ENCODE measurements at regions not wholly inside any gene's neighbourhood (a gene's known extent, or its start where the extent isn't known, plus 50 kb on each side); places are given as distances from the start of the nearest gene placed in this dataset.

- Histone ChIP-seq H3K27ac (no peak overlapping the region), H3K9me3 (no peaks in the 10 kb centered on the region), H3K27me3 (no peaks in the 10 kb centered on the region), H3K4me3 (no peak overlapping the region), H3K36me3 (no peaks in the 10 kb centered on the region), H3K4me1 (ENCODE audit: insufficient read depth) (no peaks in the 10 kb centered on the region)
- no peak for TF ChIP-seq CTCF (IDR thresholded peaks at IDR 0.05)
- TF ChIP-seq EP300 (IDR thresholded peaks at IDR 0.05): no peak
- no peak for TF ChIP-seq POLR2A (IDR thresholded peaks at IDR 0.05)
- 38 to 53% (median 43%) methylated on average over 2 of the region's 2 CpGs for WGBS, 3 donors
- no peak for DNase-seq
- intact Hi-C loops (cut with DNase I): no loop called here
Measured at GRCh38 chr1:55472784-55473183, 257.6 kb upstream of the USP24 start.

- 90 to 100% (median 97%) methylated on average over 1 of the region's 1 CpG for WGBS, 3 donors
- H3K9me3 ChIP-seq: no peaks in the 10 kb centered on the region
- H3K4me1 ChIP-seq (ENCODE audit: insufficient read depth): no peaks in the 10 kb centered on the region
- no peaks in the 10 kb centered on the region for H3K36me3 ChIP-seq
- H3K27me3 ChIP-seq: no peaks in the 10 kb centered on the region
- no peak overlapping the region for H3K4me3 ChIP-seq
- H3K27ac ChIP-seq: no peak overlapping the region
- intact Hi-C loops (cut with DNase I): no loop called here
- no peak for TF ChIP-seq EP300 (IDR thresholded peaks at IDR 0.05)
- no peak for TF ChIP-seq CTCF (IDR thresholded peaks at IDR 0.05)
- TF ChIP-seq POLR2A (IDR thresholded peaks at IDR 0.05): no peak
- DNase-seq: no peak
Measured at GRCh38 chr1:55472115-55472514, 257.0 kb upstream of the USP24 start.

DNA sequence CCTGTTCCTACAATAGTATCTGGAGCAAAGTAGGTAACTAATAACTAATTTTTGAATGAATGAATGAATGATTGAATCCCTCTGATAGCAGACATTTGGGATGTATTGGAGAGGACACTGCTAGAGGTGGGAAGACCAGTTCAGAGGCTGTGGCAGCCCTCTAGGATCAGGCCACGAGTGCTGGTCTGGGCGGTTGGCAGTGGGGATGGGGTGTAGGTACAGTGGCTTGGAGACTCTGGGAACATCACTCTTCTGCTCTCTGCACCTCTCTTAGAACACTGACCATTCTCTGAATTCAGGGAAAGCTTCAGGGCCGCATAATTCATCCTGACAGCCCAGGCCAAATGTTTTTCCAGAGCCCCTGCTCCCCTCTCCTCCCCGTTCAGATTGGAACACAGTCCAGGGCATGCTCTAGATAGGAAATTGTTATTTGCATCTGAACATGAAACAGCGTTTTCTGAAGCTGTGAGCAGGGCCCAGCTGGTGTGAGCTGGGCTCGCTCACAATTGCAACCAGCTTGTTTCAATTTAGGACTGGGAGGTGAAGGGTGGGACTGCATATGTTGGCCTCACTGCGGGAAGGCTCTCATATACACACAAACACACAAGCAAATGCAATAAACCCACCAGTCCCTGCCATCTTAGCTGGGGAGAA lies 253.1 kb upstream of the USP24 start:
- intact Hi-C loops (cut with DNase I): no loop called here
- TF ChIP-seq EP300 (IDR thresholded peaks at IDR 0.05) (no peak), CTCF (IDR thresholded peaks at IDR 0.05) (no peak), POLR2A (IDR thresholded peaks at IDR 0.05) (no peak)
- H3K9me3 ChIP-seq: no peaks in the 10 kb centered on the region
- H3K4me1 ChIP-seq (ENCODE audit: insufficient read depth): peaks cover 3% of the 10 kb centered on the region
- no peaks in the 10 kb centered on the region for H3K36me3 ChIP-seq
- DNase-seq: peak in 1 of 5 donors; percentile 18
- H3K27ac ChIP-seq: no peak overlapping the region
- WGBS, 3 donors: 24 to 46% (median 34%) methylated on average over 7 of the region's 7 CpGs
- no peak overlapping the region for H3K4me3 ChIP-seq
- H3K27me3 ChIP-seq: no peaks in the 10 kb centered on the region

GRCh38 chr1:55466921-55467320 lies 251.8 kb upstream of the USP24 start:
- TF ChIP-seq CTCF (IDR thresholded peaks at IDR 0.05): no peak
- Histone ChIP-seq H3K27me3 (no peaks in the 10 kb centered on the region), H3K27ac (no peak overlapping the region), H3K4me1 (ENCODE audit: insufficient read depth) (peaks cover 3% of the 10 kb centered on the region), H3K9me3 (no peaks in the 10 kb centered on the region), H3K4me3 (no peak overlapping the region), H3K36me3 (no peaks in the 10 kb centered on the region)
- no peak for DNase-seq
- intact Hi-C loops (cut with DNase I): no loop called here
- 89 to 99% (median 94%) methylated on average over 2 of the region's 2 CpGs for WGBS, 3 donors

All from ovary (tissue), 7 donors.